HUDEP-2 (cell line): ENCODE measurements at regions not wholly inside any gene's neighbourhood (a gene's known extent, or its start where the extent isn't known, plus 50 kb on each side); places are given as distances from the start of the nearest gene placed in this dataset.

ENCODE experiments used
- DNase-seq, 76 experiments: peaks; one replicate each; lab custom pipeline; 2025; ENCODE audit not compliant: unreplicated experiment in 76 of 76; lab: John Stamatoyannopoulos, UW

DNA sequence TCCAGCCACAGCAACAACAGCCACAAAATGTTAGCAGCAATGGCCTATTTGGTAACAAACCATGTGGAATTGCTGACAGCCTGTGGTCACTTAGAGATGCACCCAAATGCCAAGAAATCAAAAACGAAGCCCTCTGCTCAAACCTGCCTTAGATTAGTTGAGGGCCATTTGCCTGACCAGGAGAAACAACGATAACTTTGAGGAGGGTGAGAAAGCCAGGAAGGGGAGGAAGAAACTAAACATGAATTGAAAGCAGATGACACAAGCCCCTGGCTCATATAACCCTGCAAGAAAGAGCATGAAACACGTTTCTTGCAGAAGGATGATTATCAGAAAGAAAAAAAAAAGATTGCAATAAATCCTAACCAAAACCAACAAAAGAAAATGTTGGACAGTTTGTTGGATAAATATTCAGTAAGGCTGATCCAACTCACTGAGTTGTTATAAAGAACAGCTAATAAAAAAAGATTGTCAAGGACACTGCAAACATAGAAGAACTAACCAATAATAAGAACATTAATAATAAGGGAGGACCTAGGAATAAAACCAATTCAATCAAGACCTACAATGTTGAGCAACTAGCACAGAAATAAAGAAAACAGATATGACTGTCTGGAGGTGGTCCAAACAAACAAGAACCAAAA lies 140.5 kb upstream of the SLC30A5 start:
- DNase-seq: no peak

DNA sequence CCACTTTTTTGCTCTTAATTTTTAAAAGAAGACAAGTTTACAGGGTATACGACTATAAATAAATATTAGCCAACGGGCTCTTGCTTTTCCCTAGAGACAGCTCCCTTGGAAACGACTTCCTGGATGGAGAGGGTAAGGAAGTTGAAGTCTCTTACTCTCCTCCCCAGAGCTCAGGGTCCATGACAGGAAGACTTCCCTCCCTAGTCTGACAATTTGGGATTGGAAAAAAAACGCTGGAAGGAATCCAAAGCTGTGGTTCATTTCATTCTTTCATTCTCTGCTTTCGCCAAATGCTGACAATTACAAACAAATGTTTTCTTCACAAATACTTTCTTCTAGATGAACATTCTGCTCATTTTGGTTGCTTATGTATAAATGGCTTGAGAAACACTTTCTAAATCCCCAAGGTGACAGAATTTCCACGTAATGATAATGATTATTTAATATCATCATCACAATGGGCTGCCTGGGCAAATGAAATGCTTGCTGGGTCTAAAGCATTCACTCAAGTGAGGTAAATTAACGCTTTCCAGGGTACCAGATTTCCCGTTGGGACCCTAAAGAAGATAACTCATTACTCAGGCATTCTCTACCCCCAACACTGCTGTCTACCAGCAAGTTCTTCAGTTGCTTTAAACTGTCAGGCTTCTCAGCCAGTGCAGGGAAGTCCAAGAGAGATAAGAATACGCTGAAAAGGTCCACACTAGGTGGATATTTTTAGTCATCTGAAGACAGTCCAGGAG lies 139.8 kb upstream of the SLC30A5 start:
- no peak for DNase-seq

DNA sequence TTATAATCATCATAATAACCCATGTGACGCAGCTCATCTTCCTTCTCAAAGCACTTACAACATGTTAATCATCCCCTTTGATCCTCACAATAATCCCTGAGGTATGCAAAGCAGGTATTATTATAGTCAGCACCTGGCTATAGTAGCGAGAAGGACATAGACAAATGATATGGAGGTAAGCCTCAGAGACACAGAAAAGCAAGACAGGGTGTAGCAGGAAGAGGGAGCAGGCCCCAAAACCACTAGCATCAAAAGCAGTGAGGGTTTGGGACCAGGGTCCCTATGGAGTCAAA lies 139.2 kb upstream of the SLC30A5 start:
- DNase-seq: no peak

DNA sequence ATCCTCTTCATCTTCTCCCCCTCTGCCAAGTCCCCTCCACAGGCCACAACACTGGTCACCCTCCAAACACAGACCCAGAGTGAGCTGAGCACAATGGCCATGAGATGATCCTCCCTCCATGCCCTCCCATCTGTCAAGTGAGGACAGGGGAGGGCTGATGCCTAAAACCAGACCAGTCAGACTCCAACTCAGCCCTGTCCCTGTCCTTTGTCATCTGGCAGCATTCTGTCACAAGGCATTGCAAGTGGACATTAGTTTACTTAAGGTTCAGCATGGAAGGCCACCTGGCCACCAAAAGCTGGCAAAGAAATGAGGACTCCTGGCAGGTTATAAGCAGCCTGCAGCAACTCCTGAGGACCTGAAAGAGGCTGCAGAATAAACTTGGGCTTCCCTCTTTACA lies 136.2 kb upstream of the SLC30A5 start:
- no peak for DNase-seq

DNA sequence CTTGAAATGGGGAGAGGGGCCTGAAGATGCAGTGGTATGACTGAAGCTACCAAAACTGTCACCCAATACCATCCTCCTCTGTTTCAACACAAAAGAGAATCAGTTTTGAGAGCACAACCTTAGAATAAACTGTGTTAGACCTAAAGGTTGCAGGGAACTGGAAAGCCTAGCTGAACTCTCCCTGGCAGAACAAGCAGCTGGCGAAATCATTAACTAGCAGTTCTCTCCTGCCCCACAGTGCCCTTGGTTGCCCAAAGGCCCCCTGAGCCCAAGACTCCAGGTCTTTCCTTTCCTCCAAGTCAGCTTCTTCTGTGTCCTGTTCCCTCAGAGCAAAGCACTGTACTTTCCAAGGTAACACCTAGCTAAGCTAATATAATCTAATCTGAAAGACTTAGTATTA lies 135.4 kb upstream of the SLC30A5 start:
- no peak for DNase-seq

DNA sequence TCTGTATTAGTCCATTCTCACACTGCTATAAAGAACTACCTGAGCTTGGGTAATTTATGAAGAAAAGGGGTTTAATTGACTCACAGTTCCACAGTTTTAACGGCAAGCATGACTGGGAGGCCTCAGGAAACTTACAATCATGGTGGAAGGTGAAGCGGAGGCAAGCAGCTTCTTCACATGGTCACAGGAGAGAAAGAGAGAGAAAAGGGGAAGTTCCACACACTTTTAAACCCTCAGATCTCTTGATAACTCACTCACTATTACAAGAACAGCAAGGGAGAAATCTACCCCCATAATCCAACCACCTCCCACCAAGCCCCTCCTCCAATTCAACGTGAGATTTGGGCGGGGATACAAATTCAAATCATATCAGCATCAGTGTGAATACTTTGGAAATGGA lies 133.4 kb upstream of the SLC30A5 start:
- no peak for DNase-seq

DNA sequence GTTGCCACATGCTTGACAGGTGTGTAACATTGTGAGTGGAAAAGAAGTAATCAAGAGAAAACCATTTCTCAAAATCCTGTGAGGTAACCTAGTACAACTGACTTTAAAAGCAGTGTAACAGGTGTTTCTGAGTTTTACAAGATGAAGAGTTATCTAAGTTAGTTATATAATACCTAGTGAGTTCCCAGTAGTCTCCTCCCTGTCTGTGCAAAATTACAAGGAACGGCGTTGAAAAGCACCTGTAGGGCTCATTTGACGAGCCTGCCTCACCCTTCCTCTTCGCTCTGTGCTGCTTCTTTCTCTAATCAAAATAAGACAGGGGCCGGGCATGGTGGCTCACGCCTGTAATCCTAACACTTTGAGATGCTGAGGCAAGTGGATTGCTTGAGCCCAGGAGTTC lies 132.9 kb upstream of the SLC30A5 start:
- no peak for DNase-seq

DNA sequence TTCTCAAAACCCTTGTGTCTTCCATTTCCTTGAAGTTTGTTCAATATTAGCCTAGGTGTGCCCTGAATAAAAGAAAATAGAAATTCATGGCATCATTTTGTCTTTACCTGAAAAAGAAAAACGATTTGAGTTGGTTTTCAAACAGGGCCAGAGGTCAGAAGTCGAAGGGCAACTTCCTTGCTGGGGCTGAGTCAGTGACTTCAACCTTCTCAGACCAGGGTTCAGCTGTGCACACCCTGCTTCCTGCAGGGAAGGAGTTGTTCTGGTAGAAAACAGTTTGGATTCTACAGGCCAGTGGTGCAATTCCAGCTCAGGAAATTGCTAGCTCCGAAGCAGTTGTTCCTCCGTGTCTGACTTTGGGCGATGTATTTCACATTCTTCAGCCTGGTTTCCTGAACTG lies 132.1 kb upstream of the SLC30A5 start:
- no peak for DNase-seq

DNA sequence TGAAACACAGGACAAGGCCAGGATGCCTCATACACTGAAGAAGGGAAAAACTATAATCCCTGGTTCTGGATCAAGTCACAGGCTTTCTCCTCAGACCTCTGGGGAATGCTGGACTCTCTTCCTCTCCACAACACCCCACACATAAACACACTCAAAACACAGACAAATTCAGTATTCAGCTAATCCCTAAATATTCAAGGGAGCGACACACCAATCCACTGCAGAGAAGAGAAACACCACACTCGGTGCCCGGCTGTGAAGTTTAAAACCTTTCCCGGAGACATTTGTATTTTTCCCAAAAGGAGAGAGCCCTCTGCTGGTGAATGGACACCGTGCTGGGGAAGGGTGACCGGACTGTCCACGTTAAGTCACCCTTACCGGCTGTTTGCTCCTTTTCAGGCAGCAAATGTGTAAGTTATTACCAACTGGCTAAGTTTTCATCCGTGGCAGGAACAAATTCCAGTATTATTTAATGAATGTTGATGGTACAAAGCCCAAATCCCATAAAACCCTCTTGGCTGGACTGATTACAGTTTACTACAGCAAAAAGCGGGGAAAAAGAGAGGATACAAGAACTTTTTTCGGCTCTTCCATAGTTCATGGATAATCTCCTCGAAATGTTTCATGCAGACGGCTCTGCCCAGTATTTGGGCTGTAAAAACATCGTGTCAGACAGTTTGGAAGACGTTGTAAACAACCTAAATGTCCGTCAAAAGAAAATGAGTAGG lies 130.9 kb upstream of the SLC30A5 start:
- DNase-seq: peak in 21 of 76 experiments; percentile 2 to 35 (median 8)

DNA sequence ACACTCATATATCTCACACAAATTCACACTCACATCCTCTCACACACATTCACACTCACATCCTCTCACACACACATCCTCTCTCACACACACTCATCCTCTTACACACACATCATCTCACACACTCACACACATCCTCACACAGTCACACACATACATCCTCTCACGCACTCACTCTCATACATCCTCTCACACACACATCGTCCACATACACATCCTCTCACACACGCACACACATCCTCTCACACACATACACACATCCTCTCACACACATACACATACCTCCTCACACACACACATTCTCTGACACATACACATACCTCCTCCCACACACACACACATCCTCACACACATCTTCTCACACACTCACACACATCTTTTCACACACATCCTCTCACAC lies 129.1 kb upstream of the SLC30A5 start:
- no peak for DNase-seq

DNA sequence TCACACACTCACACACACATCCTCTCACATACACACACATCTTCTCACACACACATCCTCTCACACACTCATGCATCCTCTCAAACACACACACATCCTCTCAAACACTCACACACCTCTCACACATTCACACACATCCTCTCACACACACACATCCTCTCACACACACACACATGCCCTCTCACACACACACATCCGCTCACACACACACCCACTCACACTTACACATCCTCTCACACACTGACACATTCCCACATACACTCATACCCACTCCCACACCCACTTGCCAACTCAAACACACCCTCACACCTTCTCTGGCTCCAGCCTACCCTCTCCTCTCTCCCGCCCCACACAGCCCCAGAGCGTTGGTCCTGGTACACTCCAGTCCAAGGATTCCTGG lies 127.9 kb upstream of the SLC30A5 start:
- no peak for DNase-seq

DNA sequence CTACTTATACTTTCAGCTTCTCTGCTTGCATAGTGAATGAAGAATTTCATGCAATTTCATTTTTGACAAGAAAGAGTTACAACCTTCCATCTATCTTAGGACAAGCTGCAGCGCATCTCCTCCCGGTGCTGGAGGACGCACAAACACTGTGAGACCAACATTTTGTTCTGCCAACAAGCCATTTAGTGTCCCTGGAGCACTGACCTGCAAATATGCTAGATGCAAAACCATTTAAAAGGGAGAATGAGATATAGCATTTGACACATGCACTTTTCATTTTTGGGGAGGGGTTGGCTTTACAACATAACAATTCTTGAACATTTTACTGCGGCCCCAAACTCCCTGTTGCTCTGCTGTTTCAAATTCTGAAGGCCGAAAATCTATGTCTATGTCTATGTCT lies 127.2 kb upstream of the SLC30A5 start:
- no peak for DNase-seq

DNA sequence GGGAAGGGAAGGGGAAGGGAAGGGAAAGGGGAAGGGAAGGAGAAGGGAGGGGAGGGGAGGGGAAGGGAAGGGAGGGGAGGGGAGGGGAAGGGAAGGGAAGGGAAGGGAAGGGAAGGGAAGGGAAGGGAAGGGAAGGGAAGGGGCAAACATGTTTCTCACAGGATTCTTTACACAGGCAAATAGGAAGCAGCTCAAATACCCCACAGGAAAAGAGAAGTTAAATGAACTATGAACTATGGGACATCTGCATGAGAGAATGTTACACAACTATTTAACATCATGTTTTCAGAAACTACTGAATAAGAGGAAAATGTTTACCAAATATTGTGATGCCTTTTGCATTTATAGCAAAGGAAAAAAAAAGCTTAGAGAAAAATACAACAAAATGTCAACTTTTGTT lies 125.4 kb upstream of the SLC30A5 start:
- no peak for DNase-seq

DNA sequence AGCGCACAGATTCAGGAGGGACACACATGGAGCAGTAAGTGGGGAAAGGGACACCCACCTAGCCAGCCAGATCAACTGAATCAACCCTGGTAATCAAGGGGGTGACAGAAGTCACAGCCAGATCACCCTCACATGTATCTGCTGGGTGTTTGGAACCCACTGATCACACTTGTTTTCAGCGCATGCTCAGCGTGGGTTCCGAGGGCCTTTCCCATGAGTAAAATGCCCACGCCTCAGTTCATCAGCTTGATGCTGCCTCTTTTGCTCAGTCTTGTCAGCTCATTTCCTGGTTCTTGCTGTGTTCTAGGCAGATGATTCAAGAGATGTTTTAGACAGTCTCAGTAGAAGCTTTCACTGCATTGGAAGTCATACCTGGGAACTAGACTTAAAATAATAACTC lies 123.2 kb upstream of the SLC30A5 start:
- no peak for DNase-seq

DNA sequence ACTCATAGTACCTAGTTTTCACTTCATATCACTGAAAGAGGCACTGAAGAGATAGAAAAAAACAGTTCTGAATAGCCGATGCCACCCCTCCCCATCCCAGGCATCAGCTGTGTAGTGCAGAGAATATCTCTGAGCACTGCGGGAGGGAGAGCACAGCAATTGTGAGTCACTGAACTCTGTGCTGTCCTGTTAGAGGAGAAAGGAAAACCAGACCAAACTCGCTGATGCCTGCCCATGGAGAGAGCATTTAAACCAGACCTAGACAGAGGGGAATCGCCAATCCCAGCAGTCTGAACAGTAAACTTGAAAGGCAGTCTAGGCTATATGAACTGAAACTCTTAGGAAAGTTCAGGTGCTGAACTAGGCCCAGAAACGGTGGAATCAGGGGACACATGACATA lies 120.1 kb upstream of the SLC30A5 start:
- no peak for DNase-seq

DNA sequence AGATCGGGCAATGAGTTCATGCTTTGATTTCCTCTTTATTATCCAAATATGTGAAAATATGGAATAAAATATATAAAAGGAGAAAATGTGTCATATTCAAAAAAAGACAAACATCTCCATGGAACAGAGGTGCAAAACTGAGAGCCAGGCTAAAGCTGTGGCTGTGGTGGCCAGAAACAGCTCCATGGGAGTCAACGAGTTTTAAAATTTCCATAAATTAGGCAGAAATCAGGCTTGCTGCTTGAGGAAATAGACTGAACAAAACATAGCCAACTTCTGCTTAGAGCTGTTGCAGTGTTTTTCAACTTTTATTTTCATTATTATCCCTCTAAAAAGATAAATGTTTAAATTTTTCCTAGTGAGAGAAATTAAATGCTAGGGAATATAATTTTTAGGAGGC lies 110.8 kb upstream of the SLC30A5 start:
- no peak for DNase-seq

DNA sequence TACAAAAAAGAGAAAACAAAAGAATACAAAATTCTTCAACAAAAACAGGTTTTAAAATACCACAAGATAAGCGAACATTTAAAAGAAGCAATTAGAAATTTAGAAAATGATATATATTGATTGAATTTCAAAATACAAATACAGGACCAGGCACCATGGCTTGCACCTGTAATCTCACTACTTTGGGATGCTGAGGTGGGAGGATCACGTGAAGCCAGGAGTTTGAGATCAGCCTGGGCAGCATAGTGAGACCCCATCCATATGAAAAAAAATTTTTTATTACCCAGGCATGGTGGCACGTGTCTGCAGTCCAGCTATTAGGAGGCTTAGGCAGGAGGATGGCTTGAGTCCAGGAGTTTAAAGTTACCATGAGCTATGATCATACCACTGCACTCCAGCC lies 109.9 kb upstream of the SLC30A5 start:
- DNase-seq: no peak

DNA sequence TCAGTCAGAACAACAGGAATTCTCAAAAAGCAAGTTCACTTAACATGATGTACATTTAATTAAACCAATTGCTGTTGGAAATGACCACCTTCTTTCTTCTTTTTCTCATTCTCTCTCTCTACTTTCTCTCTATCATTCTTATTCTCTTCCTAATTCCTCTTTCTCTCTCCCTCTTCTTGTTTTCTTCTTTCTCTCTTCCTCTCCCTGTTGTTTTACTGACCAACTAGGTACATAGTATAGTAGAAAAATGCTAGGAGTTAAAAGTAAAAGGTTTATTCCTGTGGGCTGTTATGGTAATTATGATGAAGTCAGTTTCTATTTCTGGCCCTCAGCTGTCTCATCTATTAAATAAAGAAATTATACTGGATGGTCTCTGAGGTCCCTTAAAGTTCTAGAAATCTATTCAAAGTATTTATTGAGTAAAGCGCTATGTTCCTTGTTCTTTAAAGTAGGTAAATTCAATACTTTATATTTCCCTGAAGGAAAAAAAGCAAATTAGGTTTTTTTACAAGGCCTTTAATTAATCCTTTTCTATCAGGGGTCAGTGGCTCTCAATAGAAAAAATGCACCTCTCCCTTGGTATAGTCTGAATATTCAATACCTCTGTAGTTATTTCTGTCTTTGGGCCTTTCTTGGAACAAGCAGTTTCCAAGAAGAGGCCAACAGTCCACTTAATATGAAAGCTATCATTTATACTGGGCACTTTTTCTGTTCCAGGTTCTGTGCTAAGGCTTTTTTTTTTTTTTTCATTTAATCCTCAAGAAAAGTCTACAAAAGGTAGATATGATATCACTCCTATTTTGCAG lies 102.3 kb upstream of the SLC30A5 start:
- DNase-seq: no peak

DNA sequence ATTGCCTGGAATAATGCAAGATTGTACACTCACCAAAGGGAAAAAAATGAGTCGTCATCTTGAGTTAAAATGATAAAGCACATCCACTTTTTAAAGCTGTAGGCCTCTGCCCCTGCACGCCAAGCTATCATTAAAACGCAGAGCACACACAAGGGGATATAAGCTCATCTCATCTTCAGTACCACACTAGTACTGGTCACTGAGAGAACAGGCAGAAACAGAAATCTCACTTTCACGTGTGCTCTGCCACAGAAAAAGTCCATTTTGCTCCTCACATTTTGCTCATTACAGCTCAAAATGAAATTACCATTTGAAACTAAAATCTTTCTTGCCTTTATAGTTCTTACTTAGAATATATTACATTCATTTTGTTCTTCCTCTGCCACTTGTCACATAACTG lies 99.2 kb upstream of the SLC30A5 start:
- no peak for DNase-seq

DNA sequence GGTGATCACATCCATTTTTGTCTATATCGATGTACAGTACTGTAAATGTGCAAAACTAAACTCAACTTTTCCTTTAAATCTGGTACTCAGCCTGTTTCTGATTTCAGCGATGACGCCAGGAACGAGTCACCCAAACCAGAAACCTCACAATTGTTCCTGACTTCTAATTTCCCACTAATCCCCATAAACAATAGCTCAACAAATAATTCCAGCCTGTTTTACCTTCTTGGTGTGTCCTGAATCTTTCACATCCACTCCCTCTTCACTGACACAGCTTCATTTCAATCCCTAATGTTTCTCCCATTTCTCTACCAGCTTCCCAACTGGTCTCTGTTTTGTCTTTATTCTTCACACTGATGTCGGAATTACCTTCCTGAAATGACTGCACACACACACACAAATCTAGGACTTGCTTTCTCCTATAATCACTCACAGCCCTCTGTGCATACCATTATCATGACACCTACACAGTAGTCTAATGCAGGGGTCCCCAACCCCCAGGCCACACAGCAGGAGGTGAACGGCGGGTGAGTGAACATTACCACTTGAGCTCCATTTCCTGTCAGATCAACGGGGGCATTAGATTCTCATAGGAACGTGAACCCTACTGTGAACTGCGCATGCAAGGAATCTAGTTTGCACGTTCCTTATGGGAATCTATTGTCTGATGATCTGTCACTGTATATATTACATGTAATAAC lies 97.8 kb upstream of the SLC30A5 start:
- DNase-seq: no peak

DNA sequence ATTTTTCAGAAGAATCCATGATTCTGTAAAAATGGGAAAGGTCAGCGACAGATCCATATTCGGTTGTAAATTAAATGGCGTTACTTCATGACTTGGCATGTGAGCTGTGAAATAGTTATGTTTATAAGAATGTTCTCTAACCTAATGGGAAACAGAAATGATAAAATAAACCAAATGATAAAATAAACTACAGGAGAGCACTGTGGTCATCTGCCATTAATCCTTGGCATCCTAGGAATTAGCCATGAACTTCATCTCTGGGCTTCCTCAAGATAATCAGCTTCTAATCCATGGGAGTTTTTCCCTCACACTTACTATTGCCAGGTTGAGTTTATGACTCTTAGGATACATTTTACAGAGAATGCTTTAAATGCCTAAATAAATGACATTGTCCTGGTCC lies 94.6 kb upstream of the SLC30A5 start:
- DNase-seq: no peak
